CMK (cell line): ENCODE measurements at regions not wholly inside any gene's neighbourhood (a gene's known extent, or its start where the extent isn't known, plus 50 kb on each side); places are given as distances from the start of the nearest gene placed in this dataset.
A peak's percentile ranks its signal among the peaks of the same experiment; 100 is the strongest.

Experiments used
- DNase-seq: peaks from one replicate; pipeline ENCODE4 v3.0.0-alpha.2; 2010; ENCODE audit warnings: low read depth

DNA sequence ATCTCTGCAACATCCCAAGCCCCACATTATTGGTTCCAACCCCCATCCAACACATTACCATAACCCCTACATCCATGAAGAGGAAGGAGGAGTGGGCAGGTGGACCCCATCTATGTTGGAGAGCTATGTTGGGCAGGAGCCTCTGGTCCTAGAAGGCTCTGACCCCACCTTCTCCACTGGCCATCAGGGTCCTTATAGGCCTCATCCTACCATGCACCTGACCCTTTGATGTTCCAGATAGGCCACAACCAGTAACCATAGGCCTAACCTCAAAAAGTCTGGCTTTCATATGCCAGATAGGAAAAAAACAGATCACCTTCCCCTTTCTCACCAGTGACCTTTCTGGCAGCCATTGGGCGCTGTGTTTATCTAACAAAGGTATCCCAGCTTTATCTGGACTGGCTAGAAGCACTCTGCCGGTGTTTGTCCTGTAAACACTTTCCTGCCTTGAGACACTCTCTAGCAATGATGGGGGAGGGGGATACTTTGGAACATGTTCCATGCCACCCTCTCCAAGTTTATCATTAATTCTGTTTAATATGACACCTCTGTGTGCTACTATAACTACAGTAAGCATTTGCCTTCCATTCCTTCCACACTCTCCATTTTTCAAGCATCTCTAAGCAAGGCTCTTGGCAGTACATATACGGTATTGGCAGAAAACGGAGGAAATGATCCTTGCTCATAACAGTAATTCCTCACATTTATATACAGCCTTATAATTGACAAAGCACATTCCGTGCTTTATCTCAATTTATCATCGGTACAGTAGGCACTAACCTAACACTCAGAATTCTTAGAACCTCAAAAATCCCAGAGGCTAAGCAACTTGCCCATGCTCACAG is 377.1 kb downstream of the VPS13C start:
- DNase-seq = no peak

DNA sequence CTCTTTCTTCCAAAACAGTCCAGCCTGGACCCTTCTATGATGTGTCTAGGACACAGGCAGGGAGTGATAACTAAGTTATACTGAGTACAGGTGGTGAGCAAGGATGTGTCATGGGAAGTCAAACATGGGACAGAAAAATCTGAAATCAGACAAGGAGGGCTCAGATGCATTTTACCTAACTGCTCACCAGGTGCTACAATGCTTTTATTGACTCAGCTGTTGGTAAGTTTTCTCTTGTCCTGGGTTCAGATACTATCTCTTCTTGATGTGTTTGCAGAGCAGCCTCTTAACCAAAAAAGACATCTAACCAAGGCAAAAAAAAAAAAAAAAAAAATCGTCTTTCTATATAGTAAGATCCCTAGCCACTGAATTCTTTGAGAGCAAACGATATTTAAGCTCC is 378.6 kb downstream of the VPS13C start:
- DNase-seq = no peak

DNA sequence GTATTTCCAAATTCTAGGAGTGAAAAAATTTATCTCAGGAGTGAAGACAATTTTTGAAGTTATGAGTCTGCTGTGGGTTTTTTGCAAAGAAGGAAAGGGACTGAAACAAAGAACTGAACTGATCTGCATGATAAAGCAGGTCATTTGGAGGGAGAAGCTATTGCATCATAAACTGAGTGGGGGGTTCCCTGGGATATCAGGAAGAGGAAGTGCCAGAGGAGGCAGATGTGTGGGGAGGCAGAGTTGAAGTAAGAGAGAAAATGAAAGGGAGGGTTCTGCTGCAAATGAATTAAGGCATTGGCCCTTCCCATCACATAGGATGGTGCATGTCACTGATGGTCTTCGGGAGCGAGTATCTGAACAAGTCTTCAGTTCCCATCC is 379.2 kb downstream of the VPS13C start:
- DNase-seq = no peak

DNA sequence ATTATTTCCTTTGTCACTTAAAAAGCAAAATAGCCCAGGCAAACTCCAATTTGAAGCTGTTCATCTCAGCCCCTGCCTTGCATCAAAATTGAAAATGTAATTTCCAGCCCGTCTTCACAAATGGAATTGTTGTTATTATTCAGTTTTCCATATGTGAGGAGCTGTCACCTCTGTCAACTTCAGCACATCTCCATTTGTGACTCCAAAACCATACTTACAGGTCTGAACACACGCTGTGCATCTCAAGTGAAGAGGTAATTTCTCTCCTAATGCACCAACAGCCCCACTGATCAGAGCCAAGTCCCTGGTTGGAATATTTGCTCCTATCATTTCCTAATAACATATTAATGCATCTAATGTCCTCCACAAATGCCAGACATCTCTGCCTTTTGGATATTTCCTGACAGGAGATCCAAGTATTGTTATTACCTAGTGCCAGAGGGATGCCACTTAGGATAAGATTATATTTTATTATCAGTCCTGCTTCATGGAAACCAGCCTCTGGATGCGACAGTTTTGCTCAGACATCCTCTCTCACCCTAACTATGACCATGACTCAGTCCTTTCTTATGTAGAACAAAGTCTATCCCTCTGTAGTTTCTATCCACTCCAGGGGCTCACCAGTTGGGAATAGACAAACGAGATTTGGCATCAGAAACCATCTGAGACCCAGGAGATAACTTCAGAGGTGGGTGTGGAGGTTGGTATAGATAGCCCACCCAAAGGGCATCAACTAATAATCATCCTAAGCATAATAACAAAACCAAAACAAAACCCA is 379.8 kb downstream of the VPS13C start:
- no peak for DNase-seq

DNA sequence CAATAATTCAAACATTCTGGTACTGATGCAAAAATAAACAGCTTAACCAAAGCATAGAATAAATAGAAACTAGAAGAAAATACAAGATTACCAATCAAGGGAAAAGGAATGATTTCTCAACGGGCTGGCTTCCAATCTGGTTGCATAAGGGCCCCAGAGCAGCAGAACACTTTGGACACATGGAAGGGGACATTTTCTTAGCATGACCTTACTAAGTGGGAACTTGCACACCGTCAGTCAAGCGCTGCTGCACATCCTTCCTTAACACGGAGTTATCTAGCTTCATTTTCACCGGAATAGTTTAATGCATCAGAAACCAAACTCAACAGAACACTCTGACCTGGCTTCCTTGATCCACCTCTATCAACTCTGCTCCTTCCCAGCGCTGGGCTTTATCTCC is 388.5 kb downstream of the VPS13C start:
- DNase-seq = no peak

DNA sequence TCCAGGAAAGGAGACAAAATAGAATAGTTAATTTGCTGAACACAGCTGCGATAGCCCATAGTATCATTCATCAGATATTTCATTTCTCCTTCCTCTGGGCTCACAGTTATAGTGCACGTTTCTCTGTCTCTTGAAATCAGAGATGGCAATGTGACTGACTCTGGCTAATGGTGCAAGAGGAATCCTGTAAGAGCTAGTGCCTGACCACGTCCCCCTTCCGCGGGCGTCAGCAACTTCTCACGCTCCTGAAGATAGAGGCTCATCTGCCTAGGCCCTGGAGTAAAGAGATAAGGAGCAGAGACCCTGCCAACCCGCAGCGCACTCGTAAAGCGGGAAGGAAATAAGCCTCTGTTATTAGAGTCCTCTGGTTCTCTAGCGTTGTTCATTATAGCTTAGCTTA is 391.8 kb downstream of the VPS13C start:
- DNase-seq = peak; percentile 61

- DNase-seq = no peak
Measured at GRCh38 chr15:61661791-61662190, 398.5 kb downstream of the VPS13C start.

GRCh38 chr15:61660579-61660978 is 399.7 kb downstream of the VPS13C start:
- DNase-seq = no peak

DNA sequence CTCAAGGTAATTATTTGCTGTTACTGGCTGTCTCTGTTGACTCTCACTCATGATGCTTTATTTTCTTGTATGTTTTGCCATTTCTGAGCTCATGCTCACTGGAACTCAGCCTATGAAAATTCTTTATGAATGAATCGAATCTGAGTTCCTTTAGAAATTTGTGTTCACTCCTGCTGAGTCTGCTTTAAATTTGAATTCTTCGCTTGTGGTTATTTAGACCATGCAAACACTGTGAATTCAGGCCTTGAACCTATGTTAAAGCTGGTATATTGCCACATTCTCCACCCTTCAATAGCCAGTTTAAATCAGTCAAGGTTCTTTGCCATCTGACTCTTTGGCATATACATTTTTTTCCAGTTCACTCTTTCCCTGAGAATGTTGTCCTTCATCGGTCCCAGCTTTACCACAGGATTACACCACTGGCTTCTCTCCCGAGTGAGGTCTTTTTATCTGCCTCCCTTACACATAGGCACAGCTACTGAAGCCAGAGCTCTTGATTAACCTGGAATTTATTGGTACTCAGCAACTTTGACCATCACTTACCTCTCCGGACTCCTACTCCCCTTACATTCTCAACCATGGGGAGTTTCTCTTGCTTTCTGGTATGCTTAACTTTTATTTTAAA is 400.6 kb downstream of the VPS13C start:
- no peak for DNase-seq

GRCh38 chr15:61657461-61657860 is 402.8 kb downstream of the VPS13C start:
- no peak for DNase-seq

- DNase-seq = no peak
Measured at GRCh38 chr15:61656391-61656790, 403.9 kb downstream of the VPS13C start.

DNA sequence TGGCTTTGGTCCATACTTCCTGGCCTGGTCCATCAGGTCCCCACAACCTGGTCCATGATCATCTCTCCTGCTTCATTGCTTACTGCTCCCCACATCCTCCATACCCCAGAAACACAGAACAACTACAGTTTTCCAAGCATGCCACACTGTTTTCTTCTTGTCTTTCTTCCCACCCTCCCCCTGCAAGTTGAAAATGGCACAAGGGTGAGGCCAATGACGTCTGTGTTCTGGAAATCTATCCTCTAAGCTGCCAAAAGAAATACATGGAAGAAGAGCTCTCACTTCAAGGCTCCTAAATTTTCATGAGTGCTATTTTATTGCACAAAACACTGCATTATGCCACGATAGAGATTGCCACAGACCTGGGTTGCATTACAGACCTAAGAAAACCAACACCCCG is 404.4 kb downstream of the VPS13C start:
- no peak for DNase-seq

- DNase-seq = no peak
Measured at GRCh38 chr15:61654918-61655317, 405.3 kb downstream of the VPS13C start.

GRCh38 chr15:61654002-61654740 is 406.1 kb downstream of the VPS13C start:
- no peak for DNase-seq

DNA sequence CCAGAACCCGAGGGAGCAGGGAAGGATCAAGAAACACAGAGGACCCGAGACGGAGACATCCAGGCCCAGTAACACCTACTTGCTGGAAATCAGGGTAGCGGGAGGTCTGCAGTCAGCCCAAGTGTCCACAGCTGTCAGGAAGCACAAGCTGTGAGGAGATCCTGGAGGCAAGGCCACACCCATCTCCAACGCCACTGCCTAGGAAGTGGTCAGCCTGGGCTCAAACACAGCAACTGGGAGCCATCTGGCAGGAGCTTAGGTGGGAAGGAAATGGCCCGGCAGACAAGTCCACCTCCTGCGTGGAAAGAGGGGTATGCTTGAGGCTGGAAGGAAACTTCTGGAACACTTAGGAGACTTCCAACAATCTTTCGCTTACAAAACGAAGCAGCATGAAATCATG is 407.1 kb downstream of the VPS13C start:
- peak; percentile 42 for DNase-seq

DNA sequence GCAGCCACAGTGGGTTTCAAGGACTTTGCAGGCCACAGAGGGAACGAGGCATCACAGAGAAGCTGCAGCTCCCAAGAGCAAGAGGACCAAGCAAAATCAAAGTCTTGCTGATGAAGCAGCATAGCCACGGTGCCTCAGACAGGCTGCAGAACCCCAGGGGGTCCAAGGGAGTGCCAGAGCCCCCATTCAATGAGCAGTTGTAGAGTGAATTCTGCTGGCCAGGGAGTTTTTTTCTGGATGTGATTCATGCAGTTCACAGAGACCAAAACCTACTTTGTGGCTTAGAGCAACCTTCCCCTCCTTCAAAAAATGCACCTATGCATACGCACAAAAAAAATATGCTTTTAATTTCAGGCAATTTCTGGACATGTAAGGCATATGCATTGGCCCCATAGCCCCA is 409.0 kb downstream of the VPS13C start:
- DNase-seq = no peak

DNA sequence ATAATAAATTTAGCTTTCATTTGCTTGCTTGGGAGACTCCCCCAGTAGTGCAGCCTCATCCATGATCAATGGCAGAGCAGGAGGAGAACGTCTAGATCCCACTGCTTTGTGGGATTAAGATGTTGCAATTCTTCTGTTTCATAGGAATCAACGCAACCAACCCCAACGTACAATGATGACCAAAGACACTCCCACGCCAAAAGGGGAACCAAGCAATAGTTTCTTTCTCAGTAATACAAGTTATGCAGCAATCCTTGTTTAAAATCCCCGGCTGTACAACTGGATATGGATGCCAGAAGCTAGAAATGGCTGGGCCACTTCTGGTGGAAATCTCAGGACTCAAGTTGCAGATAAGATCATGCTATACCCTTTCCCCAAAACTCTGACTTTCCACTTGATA is 411.2 kb downstream of the VPS13C start:
- DNase-seq = no peak

DNA sequence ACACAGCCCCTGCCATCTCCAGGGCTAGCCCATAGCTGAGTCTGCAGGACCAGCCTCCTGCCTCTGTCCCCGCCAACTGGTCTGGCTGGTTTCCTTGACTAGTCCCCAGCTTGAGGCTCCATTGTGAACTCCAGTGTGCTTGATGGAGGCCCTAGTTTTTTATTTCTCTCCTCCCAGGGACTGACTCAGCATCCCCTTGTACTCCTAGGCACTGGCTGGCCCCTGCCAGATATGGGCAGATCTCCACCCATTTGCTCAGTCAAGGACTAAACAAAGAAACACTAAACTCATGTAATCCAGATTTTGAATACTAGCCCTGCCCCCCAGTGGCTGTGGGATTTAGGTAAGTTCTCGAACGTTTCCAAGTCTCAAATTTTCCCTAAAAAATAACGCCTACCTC is 415.4 kb upstream of the RORA start:
- DNase-seq = no peak

DNA sequence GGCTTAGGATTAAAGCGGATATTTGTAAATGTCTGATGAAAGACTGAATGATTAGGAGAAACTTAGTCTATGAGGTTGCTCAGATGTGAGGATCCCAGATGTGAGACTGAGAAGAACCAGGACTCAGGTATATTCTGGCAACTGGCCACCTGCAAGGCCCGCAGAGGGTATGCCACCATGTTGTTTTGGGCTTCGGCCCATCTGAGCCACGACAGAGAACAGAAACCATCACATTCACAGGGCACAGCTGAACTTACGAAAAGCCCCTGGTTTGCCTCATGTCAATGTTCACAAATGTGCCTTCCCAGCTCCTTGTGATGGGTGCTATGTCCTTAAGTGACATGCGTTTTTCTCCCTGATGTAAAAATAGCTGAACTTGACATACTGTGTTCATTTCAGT is 412.5 kb upstream of the RORA start:
- DNase-seq = no peak

GRCh38 chr15:61640756-61641155 is 411.7 kb upstream of the RORA start:
- DNase-seq = no peak

DNA sequence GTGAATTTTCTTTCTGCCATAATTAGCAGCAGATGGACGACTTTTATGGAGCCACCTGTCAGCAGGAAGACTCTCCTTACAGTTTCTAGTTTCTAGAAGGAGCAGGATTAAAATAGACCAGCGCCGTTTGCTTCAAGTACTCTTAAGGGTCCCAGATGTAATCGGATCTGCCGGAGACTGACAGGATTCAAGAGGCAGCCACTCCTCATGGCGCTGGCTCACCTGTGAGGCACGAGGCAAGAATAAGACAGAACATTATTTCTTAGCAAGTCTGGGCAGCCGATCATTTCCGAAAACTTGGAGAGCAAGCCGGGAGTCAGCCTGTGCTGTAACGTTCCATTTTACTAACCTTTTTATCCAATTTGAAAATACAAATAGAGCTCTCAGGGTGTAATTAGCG is 410.4 kb upstream of the RORA start:
- no peak for DNase-seq

DNA sequence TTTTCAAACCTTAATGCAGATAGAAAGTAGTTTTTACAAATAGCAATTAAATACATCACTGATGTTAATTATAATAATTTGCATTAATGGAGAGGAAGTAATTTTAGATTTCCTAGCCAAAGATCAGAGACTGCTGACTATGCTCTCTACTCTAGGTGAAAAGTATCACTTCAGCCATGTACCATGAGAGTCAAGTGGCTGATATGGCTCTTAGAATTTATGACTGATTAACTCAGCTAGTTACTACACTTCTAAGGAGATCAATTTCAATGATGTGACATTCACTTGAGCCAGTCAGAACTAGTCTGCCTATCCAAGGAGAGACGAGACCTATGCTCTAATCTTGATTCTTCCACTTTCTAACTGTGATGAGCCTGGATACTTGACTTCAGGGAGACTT is 405.7 kb upstream of the RORA start:
- no peak for DNase-seq
